GM18907 (cell line): ENCODE measurements at regions not wholly inside any gene's neighbourhood (a gene's known extent, or its start where the extent isn't known, plus 50 kb on each side); places are given as distances from the start of the nearest gene placed in this dataset.
"Not testable (repeated sequence)": the region's sequence is repeated elsewhere in the genome, so short reads cannot be mapped to it uniquely, and the experiment has no call there.

Experiments used
- ATAC-seq: cut with Tn5 transposase; IDR thresholded peaks from one replicate; pipeline ENCODE4 v1.9.1; 2021; ENCODE audit warnings: mild to moderate bottlenecking, moderate library complexity; ENCODE audit not compliant: unreplicated experiment

- not testable (repeated sequence) for ATAC-seq
Measured at GRCh38 chr15:22665059-22665702, 121.3 kb upstream of the NIPA1 start.

- not testable (repeated sequence) for ATAC-seq
Measured at GRCh38 chr15:22665711-22666110, 120.7 kb upstream of the NIPA1 start.

- ATAC-seq, result not testable (repeated sequence)
Measured at GRCh38 chr15:22684786-22685185, 101.7 kb upstream of the NIPA1 start.

GRCh38 chr15:22699881-22700280 is 86.6 kb upstream of the NIPA1 start:
- ATAC-seq, result not testable (repeated sequence)

DNA sequence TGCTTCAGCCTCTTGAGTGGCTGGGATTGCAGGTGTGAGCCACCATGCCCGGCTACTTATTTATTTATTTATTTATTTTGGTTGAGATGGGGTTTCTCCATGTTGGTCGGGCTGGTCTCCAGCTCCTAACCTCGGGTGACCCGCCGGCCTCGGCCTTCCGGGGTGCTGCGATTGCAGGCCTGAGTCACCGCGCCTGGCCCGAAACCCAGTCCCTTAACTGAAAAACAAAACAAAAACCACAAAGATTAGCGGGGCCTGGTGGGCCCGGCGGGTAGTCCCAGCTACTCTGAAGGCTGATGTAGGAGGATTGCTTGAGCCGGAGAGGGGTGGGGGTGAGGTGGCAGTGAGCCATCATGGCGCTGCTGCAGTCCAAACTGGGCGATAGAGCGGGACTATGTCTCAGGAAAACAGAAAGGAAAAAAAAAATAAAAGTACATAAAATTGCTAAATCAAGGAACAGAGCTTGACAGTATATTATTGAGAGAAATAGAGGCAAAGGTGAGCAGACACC is 75.6 kb upstream of the NIPA1 start:
- ATAC-seq, result not testable (repeated sequence)

DNA sequence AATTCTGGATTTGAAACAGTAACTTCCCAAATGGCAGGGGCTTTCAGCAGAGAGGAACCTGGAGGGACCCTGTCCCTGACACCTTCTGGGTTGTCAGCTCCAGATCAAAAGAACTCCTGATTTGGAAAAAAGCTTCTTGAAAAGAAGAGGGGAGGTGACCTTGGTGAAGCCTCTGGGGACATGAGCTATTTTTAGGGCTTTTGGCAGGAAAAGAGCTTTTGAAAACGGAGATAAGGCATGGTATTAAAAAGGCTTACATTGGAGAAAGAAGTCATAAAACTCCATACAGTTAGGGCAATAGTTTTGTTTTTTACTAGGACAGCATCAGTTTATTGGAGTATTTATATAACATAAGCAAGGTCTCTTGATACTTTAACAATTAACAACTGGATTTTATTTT is 72.5 kb upstream of the NIPA1 start:
- ATAC-seq, result not testable (repeated sequence)

- not testable (repeated sequence) for ATAC-seq
Measured at GRCh38 chr15:22714358-22715132, 71.9 kb upstream of the NIPA1 start.

- not testable (repeated sequence) for ATAC-seq
Measured at GRCh38 chr15:22715133-22715845, 71.2 kb upstream of the NIPA1 start.

GRCh38 chr15:22719980-22720379 is 66.5 kb upstream of the NIPA1 start:
- not testable (repeated sequence) for ATAC-seq

DNA sequence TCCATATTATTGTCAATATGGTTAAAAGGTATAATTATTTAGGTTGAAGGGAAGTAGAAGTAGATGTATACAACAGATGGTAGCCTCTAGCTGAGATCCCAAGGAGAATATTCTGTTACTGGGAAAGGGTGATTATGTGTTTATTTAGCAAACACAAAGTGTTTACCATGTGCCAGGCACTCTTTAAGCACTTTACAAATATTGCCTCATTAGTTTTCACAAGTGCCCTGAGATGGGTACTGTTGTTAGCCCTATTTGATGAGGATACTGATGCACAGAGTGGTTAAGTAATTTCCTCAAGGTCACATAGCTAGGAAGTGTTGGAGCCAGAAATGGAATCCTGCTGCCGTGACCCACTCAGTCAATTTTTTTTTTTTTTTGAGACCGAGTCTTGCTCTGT is 60.3 kb upstream of the NIPA1 start:
- not testable (repeated sequence) for ATAC-seq

DNA sequence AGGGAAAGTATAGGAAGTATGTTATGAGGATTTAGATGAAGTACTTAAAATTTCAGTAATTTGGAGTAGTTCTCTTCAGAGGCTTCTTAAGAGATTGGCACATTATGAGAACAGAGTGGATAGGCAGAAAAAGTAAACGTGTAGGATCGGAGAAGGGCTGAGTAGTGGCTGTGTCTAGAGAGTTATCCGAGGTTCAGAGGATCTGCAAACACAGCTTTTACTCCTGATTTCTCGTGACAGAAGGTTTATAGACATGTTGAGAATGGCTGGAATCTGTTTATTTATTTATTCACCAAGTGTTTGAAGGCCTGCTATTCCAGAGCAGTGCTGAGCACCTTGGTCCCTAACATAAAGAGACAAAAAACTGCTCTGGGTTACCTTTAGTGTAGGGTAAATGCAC is 51.4 kb upstream of the NIPA1 start:
- ATAC-seq, result not testable (repeated sequence)

GRCh38 chr15:22735781-22736180 is 50.7 kb upstream of the NIPA1 start:
- ATAC-seq, result no peak

GRCh38 chr15:22736200-22736599 is 50.2 kb upstream of the NIPA1 start:
- ATAC-seq, result not testable (repeated sequence)
